H9 (cell line): ENCODE measurements at regions not wholly inside any gene's neighbourhood (a gene's known extent, or its start where the extent isn't known, plus 50 kb on each side); places are given as distances from the start of the nearest gene placed in this dataset.

Source experiments
- DNase-seq: peaks from one replicate; pipeline ENCODE4 v3.0.0-alpha.2; 2017
- H2AFZ ChIP-seq: one replicate; pipeline ENCODE4 v1.6.1; 2013; ENCODE audit warnings: mild to moderate bottlenecking, low read length, control low read depth, moderate library complexity
- H2AK5ac ChIP-seq: 2 replicates; pipeline ENCODE4 v1.6.1; 2013; ENCODE audit warnings: low read length, control low read depth, mixed read lengths; ENCODE audit not compliant: insufficient read length
- H2BK120ac ChIP-seq: one replicate; pipeline ENCODE4 v1.6.1; 2013; ENCODE audit warnings: low read depth, mild to moderate bottlenecking, low read length, control low read depth, inconsistent platforms; ENCODE audit not compliant: poor library complexity, severe bottlenecking
- H2BK12ac ChIP-seq: 2 replicates; pipeline ENCODE4 v1.6.1; 2013; ENCODE audit warnings: low read length, control low read depth, mixed read lengths, low read depth; ENCODE audit not compliant: insufficient read length
- H2BK15ac ChIP-seq: 2 replicates; pipeline ENCODE4 v1.6.1; 2013; ENCODE audit warnings: low read depth, low read length, control low read depth
- H2BK20ac ChIP-seq: one replicate; pipeline ENCODE4 v1.6.1; 2013; ENCODE audit warnings: low read depth, mild to moderate bottlenecking, low read length, control low read depth, inconsistent platforms; ENCODE audit not compliant: poor library complexity, severe bottlenecking
- H2BK5ac ChIP-seq: 2 replicates; pipeline ENCODE4 v1.6.1; 2013; ENCODE audit warnings: low read length, control low read depth, mixed read lengths; ENCODE audit not compliant: insufficient read length
- H3K14ac ChIP-seq: 2 replicates; pipeline ENCODE4 v1.6.1; 2013; ENCODE audit warnings: low read length, control low read depth; ENCODE audit not compliant: insufficient read depth
- H3K18ac ChIP-seq: 2 replicates; pipeline ENCODE4 v1.6.1; 2013; ENCODE audit warnings: low read depth, mild to moderate bottlenecking, mixed read lengths, low read length, control low read depth; ENCODE audit not compliant: insufficient read length
- H3K23ac ChIP-seq: 2 replicates; pipeline ENCODE4 v1.6.1; 2013; ENCODE audit warnings: low read length, control low read depth, mixed read lengths, low read depth; ENCODE audit not compliant: insufficient read length
- H3K23me2 ChIP-seq: 2 replicates; pipeline ENCODE4 v1.6.1; 2013; ENCODE audit warnings: low read depth, mild to moderate bottlenecking, mixed read lengths, low read length, control low read depth; ENCODE audit not compliant: insufficient read length, poor library complexity, severe bottlenecking
- H3K27ac ChIP-seq: 2 replicates; pipeline ENCODE4 v1.5.1; 2013; ENCODE audit warnings: low read length, control low read depth, mixed read lengths, low read depth; ENCODE audit not compliant: insufficient read length
- H3K27me3 ChIP-seq: 2 replicates; pipeline ENCODE4 v1.6.1; 2013; ENCODE audit warnings: low read length, control low read depth, inconsistent platforms; ENCODE audit not compliant: insufficient read depth
- H3K4ac ChIP-seq: 2 replicates; pipeline ENCODE4 v1.6.1; 2013; ENCODE audit warnings: low read depth, mild to moderate bottlenecking, control low read depth, inconsistent platforms, low read length, moderate library complexity
- H3K4me1 ChIP-seq: 2 replicates; pipeline ENCODE4 v1.6.1; 2013; ENCODE audit warnings: low read length, control low read depth, inconsistent platforms; ENCODE audit not compliant: insufficient read depth
- H3K4me2 ChIP-seq: 2 replicates; pipeline ENCODE4 v1.6.1; 2013; ENCODE audit warnings: low read length, control low read depth, mixed read lengths; ENCODE audit not compliant: insufficient read length, insufficient read depth
- H3K56ac ChIP-seq: 2 replicates; pipeline ENCODE4 v1.6.1; 2013; ENCODE audit warnings: low read depth, mild to moderate bottlenecking, mixed read lengths, low read length, control low read depth; ENCODE audit not compliant: insufficient read length
- H3K79me1 ChIP-seq: 2 replicates; pipeline ENCODE4 v1.6.1; 2013; ENCODE audit warnings: low read depth, mild to moderate bottlenecking, moderate library complexity, low read length, control low read depth, inconsistent platforms; ENCODE audit not compliant: insufficient read depth, poor library complexity, severe bottlenecking
- H3K79me2 ChIP-seq: 2 replicates; pipeline ENCODE4 v1.6.1; 2013; ENCODE audit warnings: low read length, control low read depth, inconsistent platforms; ENCODE audit not compliant: insufficient read depth
- H3K9ac ChIP-seq: 2 replicates; pipeline ENCODE4 v1.6.1; 2013; ENCODE audit warnings: low read length, control low read depth, mixed read lengths; ENCODE audit not compliant: insufficient read length; ENCODE audit errors: extremely low read depth
- H3K9me3 ChIP-seq: one replicate; pipeline ENCODE4 v1.6.1; 2013; ENCODE audit warnings: low read depth, low read length, inconsistent platforms; ENCODE audit not compliant: control insufficient read depth
- H3T11ph ChIP-seq: one replicate; pipeline ENCODE4 v1.6.1; 2013; ENCODE audit warnings: mild to moderate bottlenecking, low read length, control low read depth, inconsistent platforms
- H4K20me1 ChIP-seq: one replicate; pipeline ENCODE4 v1.6.1; 2013; ENCODE audit not compliant: control insufficient read depth, insufficient read length, insufficient read depth
- H4K5ac ChIP-seq: 2 replicates; pipeline ENCODE4 v1.6.1; 2013; ENCODE audit warnings: low read depth, mild to moderate bottlenecking, mixed read lengths, low read length, control low read depth; ENCODE audit not compliant: insufficient read length
- H4K8ac ChIP-seq: replicated peaks from 2 replicates; pipeline ENCODE4 v1.6.1; 2013; ENCODE audit warnings: low read length, control low read depth, mixed read lengths, low read depth; ENCODE audit not compliant: insufficient read length
- H4K91ac ChIP-seq: 2 replicates; pipeline ENCODE4 v1.6.1; 2013; ENCODE audit warnings: low read depth, mild to moderate bottlenecking, moderate library complexity, mixed read lengths, low read length, control low read depth; ENCODE audit not compliant: insufficient read length
- H3K27ac Mint-ChIP-seq, 3 experiments: 2 replicates in 2 of 3; 3 replicates in 1 of 3; pipeline ENCODE4 v1.8.0; 2020 to 2021; ENCODE audit warnings: mixed read lengths in 3 of 3, mild to moderate bottlenecking in 1 of 3, moderate library complexity in 1 of 3
- H3K27me3 Mint-ChIP-seq: 2 replicates; pipeline ENCODE4 v1.8.0; 2021; ENCODE audit warnings: low read depth, mild to moderate bottlenecking, moderate library complexity, mixed read lengths
- H3K36me3 Mint-ChIP-seq, 3 experiments: 2 replicates in 2 of 3; 3 replicates in 1 of 3; pipeline ENCODE4 v1.8.0; 2020 to 2021; ENCODE audit warnings: low read depth in 3 of 3, mixed read lengths in 3 of 3; ENCODE audit not compliant: insufficient read depth in 1 of 3
- H3K4me1 Mint-ChIP-seq, 2 experiments: 2 replicates each; pipeline ENCODE4 v1.8.0; 2020; ENCODE audit warnings: mixed read lengths in 2 of 2
- H3K4me3 Mint-ChIP-seq, 2 experiments: 2 replicates in 1 of 2; 3 replicates in 1 of 2; pipeline ENCODE4 v1.8.0; 2020 to 2021; ENCODE audit warnings: mild to moderate bottlenecking in 2 of 2, mixed read lengths in 2 of 2, moderate library complexity in 1 of 2
- H3K9me3 Mint-ChIP-seq, 2 experiments: 2 replicates in 1 of 2; 3 replicates in 1 of 2; pipeline ENCODE4 v1.8.0; 2020; ENCODE audit warnings: mild to moderate bottlenecking in 2 of 2, mixed read lengths in 2 of 2, moderate library complexity in 1 of 2
- TF ChIP-seq, protein P1 (sequence below): fragments of 200-600 bp; sonication (generic); conservative IDR thresholded peaks from 3 replicates; pipeline ENCODE4 v1.8.0; 2021; ENCODE audit warnings: antibody characterized with exemption, mild to moderate bottlenecking

DNA sequence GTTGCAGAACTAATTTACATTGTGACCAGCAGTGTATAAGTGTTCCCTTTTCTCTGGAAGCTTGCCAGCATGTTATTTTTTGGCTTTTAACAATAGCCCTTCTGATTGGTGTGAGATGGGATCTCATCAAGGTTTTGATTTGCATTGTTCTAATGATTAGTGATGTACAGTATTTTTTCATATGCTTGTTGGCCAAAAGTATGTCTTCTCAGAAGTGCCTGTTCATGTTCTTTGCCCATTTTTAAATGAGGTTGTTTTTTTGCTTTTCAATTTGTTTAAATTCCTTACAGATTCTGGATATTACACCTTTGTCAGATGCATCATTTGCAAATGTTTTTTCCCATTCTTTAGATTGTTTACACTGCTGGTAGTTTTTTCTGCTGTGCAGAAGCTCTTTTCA is 627.0 kb upstream of the CNTNAP2 start:
- Histone ChIP-seq H3K4ac (no peak overlapping the region), H4K91ac (no peak overlapping the region), H4K20me1 (no peaks in the 10 kb centered on the region), H3K18ac (no peak overlapping the region), H3T11ph (no peak overlapping the region), H3K23me2 (no peaks in the 10 kb centered on the region), H3K27ac (no peak overlapping the region), H2BK20ac (no peak overlapping the region), H3K79me1 (no peaks in the 10 kb centered on the region), H3K4me1 (no peaks in the 10 kb centered on the region), H3K14ac (no peak overlapping the region), H3K4me2 (no peak overlapping the region), H3K56ac (no peak overlapping the region), H3K9me3 (peaks cover 6% of the 10 kb centered on the region), H2BK12ac (no peak overlapping the region), H4K5ac (no peak overlapping the region), H4K8ac (no peak overlapping the region), H3K27me3 (no peaks in the 10 kb centered on the region), H3K9ac (no peak overlapping the region), H2BK15ac (no peak overlapping the region), H3K79me2 (no peaks in the 10 kb centered on the region), H2AFZ (no peak overlapping the region), H2BK120ac (no peak overlapping the region), H3K23ac (no peak overlapping the region), H2AK5ac (no peak overlapping the region), H2BK5ac (no peak overlapping the region)
- Mint-ChIP-seq H3K36me3 (peaks cover 0 to 20% (median 4%) of the 10 kb centered on the region in 3 experiments; a peak in 4 of 7 replicates), H3K27ac (no peak overlapping the region), H3K9me3 (peaks cover 15 to 22% of the 10 kb centered on the region in 2 experiments), H3K4me1 (no peaks in the 10 kb centered on the region), H3K27me3 (no peaks in the 10 kb centered on the region), H3K4me3 (no peak overlapping the region)
- TF ChIP-seq, protein P1, sequence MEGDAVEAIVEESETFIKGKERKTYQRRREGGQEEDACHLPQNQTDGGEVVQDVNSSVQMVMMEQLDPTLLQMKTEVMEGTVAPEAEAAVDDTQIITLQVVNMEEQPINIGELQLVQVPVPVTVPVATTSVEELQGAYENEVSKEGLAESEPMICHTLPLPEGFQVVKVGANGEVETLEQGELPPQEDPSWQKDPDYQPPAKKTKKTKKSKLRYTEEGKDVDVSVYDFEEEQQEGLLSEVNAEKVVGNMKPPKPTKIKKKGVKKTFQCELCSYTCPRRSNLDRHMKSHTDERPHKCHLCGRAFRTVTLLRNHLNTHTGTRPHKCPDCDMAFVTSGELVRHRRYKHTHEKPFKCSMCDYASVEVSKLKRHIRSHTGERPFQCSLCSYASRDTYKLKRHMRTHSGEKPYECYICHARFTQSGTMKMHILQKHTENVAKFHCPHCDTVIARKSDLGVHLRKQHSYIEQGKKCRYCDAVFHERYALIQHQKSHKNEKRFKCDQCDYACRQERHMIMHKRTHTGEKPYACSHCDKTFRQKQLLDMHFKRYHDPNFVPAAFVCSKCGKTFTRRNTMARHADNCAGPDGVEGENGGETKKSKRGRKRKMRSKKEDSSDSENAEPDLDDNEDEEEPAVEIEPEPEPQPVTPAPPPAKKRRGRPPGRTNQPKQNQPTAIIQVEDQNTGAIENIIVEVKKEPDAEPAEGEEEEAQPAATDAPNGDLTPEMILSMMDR = no peak
- DNase-seq = no peak
